OCI-LY1 (cell line): ENCODE measurements at regions not wholly inside any gene's neighbourhood (a gene's known extent, or its start where the extent isn't known, plus 50 kb on each side); places are given as distances from the start of the nearest gene placed in this dataset.

Source experiments
- H2AFZ ChIP-seq: fragments of 200-600 bp; sonication (generic), shearing (Covaris generic); 2 replicates; pipeline ENCODE4 v1.6.0; 2014; ENCODE audit warnings: antibody characterized with exemption, mild to moderate bottlenecking, low read length
- H3F3A ChIP-seq: fragments of 200-600 bp; sonication (generic), shearing (Covaris generic); 2 replicates; pipeline ENCODE4 v1.6.0; 2014; ENCODE audit warnings: mild to moderate bottlenecking, antibody characterized with exemption, low read length, moderate library complexity; ENCODE audit not compliant: insufficient read depth
- H3K27ac ChIP-seq: fragments of 200-600 bp; sonication (generic); 2 replicates; pipeline ENCODE4 v1.5.1; 2014; ENCODE audit warnings: low read length, mixed run types, mild to moderate bottlenecking, low read depth; ENCODE audit not compliant: poor library complexity, severe bottlenecking
- H3K27me3 ChIP-seq: fragments of 200-600 bp; sonication (generic); 2 replicates; pipeline ENCODE4 v1.6.0; 2014; ENCODE audit warnings: antibody characterized with exemption, mild to moderate bottlenecking, low read length, moderate library complexity; ENCODE audit not compliant: insufficient read depth
- H3K36me3 ChIP-seq: fragments of 200-600 bp; sonication (generic); 2 replicates; pipeline ENCODE4 v1.6.1; 2014; ENCODE audit warnings: mild to moderate bottlenecking, antibody characterized with exemption, low read length, moderate library complexity, mixed read lengths; ENCODE audit not compliant: insufficient read depth
- H3K4me1 ChIP-seq: fragments of 200-600 bp; sonication (generic); 2 replicates; pipeline ENCODE4 v1.5.1; 2014; ENCODE audit warnings: mild to moderate bottlenecking, low read length, moderate library complexity; ENCODE audit not compliant: insufficient read depth, severe bottlenecking
- H3K4me2 ChIP-seq: fragments of 200-600 bp; sonication (generic), shearing (Covaris generic); 2 replicates; pipeline ENCODE4 v1.6.1; 2014; ENCODE audit warnings: low read length
- H3K4me3 ChIP-seq: fragments of 200-600 bp; sonication (generic); 2 replicates; pipeline ENCODE4 v1.5.1; 2014; ENCODE audit warnings: low read length, low read depth, mild to moderate bottlenecking, mixed read lengths; ENCODE audit not compliant: poor library complexity, severe bottlenecking
- H3K79me2 ChIP-seq: fragments of 200-600 bp; shearing (Covaris generic); 2 replicates; pipeline ENCODE4 v1.6.1; 2016; ENCODE audit warnings: mixed run types, low read length, mixed read lengths; ENCODE audit not compliant: insufficient read depth
- H3K9ac ChIP-seq: fragments of 200-600 bp; sonication (generic), shearing (Covaris generic); 2 replicates; pipeline ENCODE4 v1.6.1; 2014; ENCODE audit warnings: mild to moderate bottlenecking, low read length, mixed read lengths
- H3K9me2 ChIP-seq: fragments of 200-600 bp; sonication (generic), shearing (Covaris generic); 2 replicates; pipeline ENCODE4 v1.6.1; 2014; ENCODE audit warnings: low read depth, mild to moderate bottlenecking, low read length, mixed read lengths
- H3K9me3 ChIP-seq: fragments of 200-600 bp; shearing (Covaris generic); 2 replicates; pipeline ENCODE4 v1.6.1; 2014; ENCODE audit warnings: low read length, mixed read lengths
- H4K20me1 ChIP-seq: fragments of 200-600 bp; sonication (generic), shearing (Covaris generic); 2 replicates; pipeline ENCODE4 v1.6.0; 2016; ENCODE audit warnings: mild to moderate bottlenecking, low read length; ENCODE audit not compliant: insufficient read depth
- CTCF ChIP-seq: fragments of 200-600 bp; sonication (generic), shearing (Covaris generic); IDR thresholded peaks from 2 replicates; pipeline ENCODE4 v1.5.1; 2017; ENCODE audit warnings: mild to moderate bottlenecking, antibody characterized with exemption, low read length, moderate library complexity, mixed read lengths
- EZH2 ChIP-seq: fragments of 200-600 bp; sonication (generic), shearing (Covaris generic); IDR thresholded peaks from 2 replicates; pipeline ENCODE4 v1.8.0; 2017; ENCODE audit warnings: borderline replicate concordance, mixed run types, mild to moderate bottlenecking, antibody characterized with exemption, low read length, moderate library complexity, mixed read lengths

- TF ChIP-seq CTCF: no peak
- TF ChIP-seq EZH2: no peak
- H2AFZ ChIP-seq: no peak overlapping the region
- no peaks in the 10 kb centered on the region for H3F3A ChIP-seq
- H3K27ac ChIP-seq: no peak overlapping the region
- H3K4me1 ChIP-seq: no peaks in the 10 kb centered on the region
- H3K27me3 ChIP-seq: no peaks in the 10 kb centered on the region
- no peak overlapping the region for H3K4me2 ChIP-seq
- no peak overlapping the region for H3K9ac ChIP-seq
- H3K79me2 ChIP-seq: no peaks in the 10 kb centered on the region
- no peak overlapping the region for H3K4me3 ChIP-seq
- no peaks in the 10 kb centered on the region for H4K20me1 ChIP-seq
- no peaks in the 10 kb centered on the region for H3K9me2 ChIP-seq
- no peaks in the 10 kb centered on the region for H3K9me3 ChIP-seq
- H3K36me3 ChIP-seq: no peaks in the 10 kb centered on the region
These were observed 427.9 kb upstream of the DDI1 start for GRCh38 chr11:103608566-103608965.

- no peak overlapping the region for H3K27ac ChIP-seq
- no peak overlapping the region for H3K4me3 ChIP-seq
These were observed 427.0 kb upstream of the DDI1 start for GRCh38 chr11:103609117-103610066.

GRCh38 chr11:103610435-103610834, 426.0 kb upstream of the DDI1 start:
- Histone ChIP-seq H3K27ac (no peak overlapping the region), H4K20me1 (no peaks in the 10 kb centered on the region), H3K4me1 (no peaks in the 10 kb centered on the region), H3K79me2 (no peaks in the 10 kb centered on the region), H3K9ac (no peak overlapping the region), H3K36me3 (no peaks in the 10 kb centered on the region), H3K9me2 (no peaks in the 10 kb centered on the region), H3F3A (no peaks in the 10 kb centered on the region), H3K9me3 (no peaks in the 10 kb centered on the region), H3K4me3 (no peak overlapping the region), H2AFZ (no peak overlapping the region), H3K4me2 (no peak overlapping the region), H3K27me3 (no peaks in the 10 kb centered on the region)
- TF ChIP-seq EZH2 (no peak), CTCF (no peak)

More at GRCh38 chr11:103609117-103610066, 427.0 kb upstream of the DDI1 start:
- TF ChIP-seq EZH2 (no peak), CTCF (no peak; the same call in 1 of the 2 replicates)
- no peaks in the 10 kb centered on the region for H3K79me2 ChIP-seq
- no peaks in the 10 kb centered on the region for H3K27me3 ChIP-seq
- no peak overlapping the region for H2AFZ ChIP-seq
- no peak overlapping the region for H3K4me2 ChIP-seq
- no peaks in the 10 kb centered on the region for H4K20me1 ChIP-seq
- H3K36me3 ChIP-seq: no peaks in the 10 kb centered on the region
- H3K9me2 ChIP-seq: no peaks in the 10 kb centered on the region
- no peaks in the 10 kb centered on the region for H3K4me1 ChIP-seq
- H3K9ac ChIP-seq: no peak overlapping the region
- no peaks in the 10 kb centered on the region for H3K9me3 ChIP-seq
- no peaks in the 10 kb centered on the region for H3F3A ChIP-seq
